GM21515 (cell line): ENCODE measurements at regions not wholly inside any gene's neighbourhood (a gene's known extent, or its start where the extent isn't known, plus 50 kb on each side); places are given as distances from the start of the nearest gene placed in this dataset.

ENCODE experiments used
- ATAC-seq: cut with Tn5 transposase; IDR thresholded peaks from one replicate; pipeline ENCODE4 v1.9.1; 2021; ENCODE audit not compliant: unreplicated experiment

DNA sequence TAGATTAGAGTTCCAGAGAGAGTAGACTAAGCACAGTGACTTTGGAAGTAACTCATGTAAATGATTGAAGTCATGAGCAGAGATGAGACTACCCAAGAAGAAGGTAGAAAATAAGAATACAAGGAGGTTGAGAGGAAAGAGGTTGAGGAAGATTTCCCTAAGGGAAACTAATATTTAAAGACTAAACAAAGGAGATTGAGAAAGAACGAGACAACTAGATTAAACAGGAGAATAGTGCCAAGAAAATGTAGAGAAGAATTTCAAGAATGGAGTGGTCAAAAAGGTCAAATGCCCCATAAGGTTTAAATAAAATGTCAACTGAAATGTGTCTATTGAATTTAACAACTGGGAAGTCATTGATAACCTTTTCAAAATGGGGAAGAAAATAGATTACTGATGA, 59.0 kb downstream of the RPS29 start:
- no peak for ATAC-seq

DNA sequence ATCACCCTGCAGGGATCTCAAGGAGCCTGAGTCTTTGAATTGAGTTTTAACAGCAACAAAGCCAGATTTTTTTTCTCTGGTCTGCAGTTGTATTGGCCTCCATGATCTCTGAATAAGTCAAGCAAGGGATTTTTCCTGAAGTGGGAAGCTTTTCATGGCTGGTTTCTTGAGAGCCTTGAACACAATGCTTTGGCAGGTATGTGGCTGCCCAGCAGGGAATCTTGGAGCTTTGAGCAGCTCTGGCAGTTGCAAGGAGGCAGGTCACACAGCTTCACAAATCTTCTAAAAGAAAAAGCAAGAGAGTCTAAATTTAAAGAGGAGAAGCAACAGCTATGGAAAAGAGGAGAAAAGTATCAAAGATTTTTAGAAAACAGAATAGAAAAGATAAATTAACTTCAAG, 60.1 kb downstream of the RPS29 start:
- no peak for ATAC-seq

DNA sequence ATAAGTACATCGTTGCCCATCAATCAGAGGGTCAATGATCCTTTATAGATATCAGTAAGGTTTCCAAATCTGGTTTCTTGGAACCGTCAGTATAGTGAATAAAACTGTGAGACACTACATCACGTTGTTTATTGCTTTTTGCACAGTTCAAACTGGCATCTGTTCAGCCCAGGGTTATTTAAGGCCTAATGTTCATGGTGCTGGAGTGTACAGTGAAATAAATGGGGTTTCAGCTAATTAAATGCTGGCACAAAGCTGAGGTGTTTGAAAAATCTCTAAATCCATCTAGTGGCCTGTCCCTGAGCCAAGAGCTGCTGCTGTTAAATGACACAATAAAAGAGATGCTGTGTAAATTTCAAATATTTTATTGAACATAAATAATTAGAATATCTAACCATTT, 69.9 kb downstream of the RPS29 start:
- no peak for ATAC-seq

DNA sequence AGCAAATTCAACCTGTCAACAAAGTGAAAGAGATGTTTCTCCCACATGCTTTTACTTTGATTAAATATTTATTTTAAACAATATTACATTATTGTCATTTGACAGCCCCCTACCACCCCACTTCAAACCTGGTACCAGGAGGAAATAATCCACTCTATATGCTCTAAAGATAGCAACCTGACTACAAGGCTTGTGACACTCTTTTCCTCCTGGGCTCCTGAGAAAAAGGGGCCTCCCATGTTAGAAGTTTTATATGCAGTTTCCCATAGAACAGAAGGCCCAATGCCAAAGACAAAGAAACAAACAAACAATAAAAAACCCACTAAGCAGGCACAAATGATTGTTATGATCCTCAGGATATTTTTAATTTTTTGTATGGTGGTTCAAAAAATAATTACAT, 73.6 kb downstream of the RPS29 start:
- no peak for ATAC-seq

DNA sequence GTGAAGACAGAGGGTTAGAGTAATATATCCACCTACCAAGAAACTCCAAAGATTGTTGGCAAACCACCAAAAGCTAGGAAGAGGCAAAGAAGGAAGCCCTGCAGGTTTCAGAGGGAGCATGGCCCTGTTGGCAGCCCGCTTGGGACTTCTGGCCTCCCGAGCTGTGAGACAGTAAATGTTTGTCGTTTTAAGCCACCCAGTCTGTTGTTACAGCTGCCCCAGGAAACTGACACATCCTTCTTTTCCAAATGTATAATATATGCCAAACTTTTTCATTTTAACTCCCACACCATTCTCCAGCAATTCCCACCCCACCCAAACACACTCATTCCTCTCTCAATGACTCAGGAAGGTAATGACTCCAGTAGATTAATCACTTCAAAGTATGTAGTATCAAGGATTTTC, 74.0 kb downstream of the RPS29 start:
- ATAC-seq = no peak

DNA sequence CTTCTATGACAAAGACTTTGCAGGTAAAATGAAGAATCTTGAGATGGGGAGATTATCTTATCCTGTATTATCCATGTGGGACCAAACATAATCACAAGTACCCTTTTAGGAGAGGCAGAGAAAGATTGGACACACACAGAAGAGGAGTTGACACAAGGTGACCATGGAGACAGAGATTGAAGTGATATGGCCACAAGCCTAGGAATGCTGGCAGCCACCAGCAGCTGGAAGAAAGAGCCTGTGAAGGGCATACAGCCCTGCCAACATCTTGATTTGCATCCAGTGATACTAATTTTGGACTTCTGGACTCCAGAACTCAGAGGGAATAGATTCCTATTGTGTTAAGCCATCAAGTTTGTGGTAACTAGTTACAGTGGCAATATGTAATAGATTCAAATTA, 78.1 kb downstream of the RPS29 start:
- no peak for ATAC-seq

DNA sequence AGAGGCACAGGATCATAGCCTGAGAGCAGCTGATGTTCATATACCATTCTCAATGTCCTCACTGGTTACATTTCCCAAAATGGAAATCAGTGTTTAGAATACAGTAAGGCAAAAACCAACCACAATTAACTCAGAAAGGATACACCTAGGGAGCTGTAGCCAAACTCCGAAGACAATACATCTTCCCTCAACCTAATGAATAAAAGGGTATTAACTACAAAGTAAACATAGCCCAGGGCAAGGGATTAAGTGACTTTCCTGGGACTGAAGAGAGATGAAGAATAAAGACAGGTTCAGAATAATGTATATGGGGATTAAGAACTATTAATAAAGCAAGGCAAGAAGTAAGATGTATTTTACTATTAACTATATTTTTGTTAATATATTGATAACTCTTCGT, 79.5 kb downstream of the RPS29 start:
- no peak for ATAC-seq

DNA sequence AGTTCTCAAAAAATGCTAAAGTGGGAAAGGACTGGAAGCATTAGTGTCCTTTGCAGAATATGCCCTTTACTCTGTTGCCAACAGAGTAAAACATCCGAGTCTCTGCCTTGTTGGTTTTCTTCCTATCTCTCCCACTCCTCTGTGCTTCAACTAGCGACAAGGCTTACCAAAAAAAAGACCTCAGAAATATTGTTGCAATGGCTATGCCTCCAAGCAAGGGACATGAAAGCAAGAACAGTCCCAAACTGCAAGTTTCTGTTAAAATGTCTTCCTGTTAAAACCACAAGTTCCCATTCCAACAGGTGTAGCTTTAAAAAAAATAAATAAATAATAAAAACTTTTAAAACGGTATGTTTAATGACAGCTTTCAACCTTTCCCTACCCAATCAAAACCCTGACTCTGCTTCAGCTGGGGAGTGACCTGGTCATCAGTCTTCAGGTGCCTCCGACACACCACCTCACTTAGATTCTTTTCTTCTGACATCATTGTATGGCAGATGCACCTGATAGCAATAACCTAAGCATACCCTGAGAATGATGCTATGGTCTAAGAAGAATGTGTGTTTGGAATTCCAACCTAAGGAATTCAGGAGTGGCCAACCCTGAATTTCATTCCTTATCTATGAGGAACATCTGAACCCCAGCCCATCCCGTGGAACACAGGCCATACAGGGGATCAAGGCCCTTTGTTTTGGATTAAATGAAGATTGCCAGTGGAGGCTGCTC, 81.0 kb downstream of the RPS29 start:
- no peak for ATAC-seq

DNA sequence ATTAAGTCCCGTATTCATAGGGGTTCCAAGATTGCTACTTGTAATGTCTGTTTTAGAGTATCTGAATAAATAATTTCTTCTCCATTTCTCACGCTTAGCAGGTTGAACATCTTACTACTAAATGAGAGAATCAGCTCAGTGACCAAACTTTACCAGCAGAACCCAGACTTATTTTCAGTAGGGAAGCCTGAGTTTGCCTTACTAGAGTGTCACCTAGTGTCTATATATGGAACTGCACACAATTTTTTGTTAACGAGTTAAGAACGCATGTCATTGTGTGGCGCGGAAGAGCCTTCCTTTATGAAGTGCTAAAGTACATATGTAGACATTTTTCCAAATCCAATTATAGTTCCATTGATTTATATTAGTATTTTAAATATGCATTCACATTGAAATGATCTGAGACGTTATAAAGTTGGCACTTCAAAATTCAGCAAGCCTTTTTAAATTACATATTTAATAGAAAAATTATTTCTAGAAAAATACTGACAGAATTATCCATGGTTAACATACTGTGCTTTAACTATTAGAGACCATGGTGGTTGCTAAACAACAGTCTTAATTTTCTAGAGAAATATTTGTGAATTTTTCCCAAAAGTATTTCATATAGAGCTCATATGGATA, 88.3 kb downstream of the RPS29 start:
- peak; percentile 78 for ATAC-seq

DNA sequence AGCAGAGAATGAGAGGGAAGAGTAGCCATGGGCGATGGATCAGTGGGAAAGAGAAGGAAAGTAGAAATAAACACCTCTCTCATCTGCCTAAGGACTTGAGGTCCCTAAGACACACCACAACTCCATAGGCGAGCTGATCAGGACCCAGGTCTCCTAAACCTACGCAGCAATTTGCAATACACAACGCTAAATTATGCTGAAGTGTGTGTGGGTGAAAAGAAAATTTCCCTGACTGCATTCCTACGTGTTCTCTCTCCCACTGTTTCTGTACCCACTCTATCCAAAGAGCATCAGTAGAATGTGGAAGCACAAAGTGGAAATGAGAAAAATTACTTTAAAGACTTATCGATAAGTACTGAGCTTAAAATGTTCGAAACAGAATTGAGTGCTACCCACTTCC, 88.9 kb downstream of the RPS29 start:
- ATAC-seq = no peak

DNA sequence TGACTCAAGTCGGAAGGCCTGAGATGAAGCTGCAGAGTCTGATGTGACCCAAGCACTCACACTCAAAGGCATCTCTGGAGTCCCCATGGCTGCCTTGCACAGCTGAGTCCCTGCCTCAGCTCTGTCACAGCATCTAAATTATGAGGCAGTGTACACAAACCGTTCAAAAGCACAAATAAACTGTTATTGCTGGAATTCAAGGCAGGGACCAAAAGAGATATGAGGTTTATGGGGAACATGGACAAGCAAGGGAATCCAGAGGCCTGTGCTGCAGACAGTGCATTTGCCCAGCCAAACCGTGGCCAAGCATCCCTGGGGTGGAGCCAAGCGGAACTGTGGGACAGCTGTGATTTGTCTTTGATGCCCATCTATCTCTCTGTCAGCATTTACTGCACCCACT, 91.3 kb downstream of the RPS29 start:
- no peak for ATAC-seq

DNA sequence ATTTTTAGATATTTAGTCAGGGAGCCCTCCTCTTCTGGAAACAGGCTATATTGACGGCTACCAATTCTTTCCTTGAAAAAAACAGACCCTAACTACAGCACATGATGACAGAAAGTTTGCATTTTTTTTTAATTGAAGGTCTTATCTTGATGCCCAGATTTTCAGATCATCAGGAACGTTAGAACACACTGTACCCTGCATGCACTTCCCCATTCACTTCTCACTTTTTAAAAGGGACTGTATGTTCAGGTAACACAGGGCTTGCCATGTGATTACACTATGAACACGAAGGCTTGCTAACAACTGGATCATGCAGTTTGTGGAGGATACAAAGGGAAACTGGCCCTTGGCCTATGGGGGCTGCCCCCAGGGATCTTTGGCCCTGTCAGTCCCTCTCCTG, 92.6 kb downstream of the RPS29 start:
- no peak for ATAC-seq

DNA sequence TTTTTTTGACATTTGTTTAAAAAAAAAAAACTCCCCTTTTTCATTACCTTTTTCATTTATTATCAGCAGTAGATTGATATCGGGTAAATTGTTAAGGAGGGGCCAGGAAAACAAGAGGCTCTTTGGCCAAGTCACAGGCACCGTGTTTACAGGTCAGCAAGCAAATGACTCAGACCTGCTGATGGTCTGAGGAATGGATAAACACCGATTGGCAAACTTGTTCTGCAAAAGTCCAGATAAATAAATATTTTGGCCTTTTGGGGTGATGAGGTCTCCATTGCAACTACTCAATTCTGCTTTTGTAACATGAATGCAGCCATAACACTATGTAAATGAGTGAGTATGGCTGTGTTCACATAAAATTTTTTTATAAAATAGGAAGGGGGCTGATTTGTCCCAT, 94.0 kb downstream of the RPS29 start:
- no peak for ATAC-seq

DNA sequence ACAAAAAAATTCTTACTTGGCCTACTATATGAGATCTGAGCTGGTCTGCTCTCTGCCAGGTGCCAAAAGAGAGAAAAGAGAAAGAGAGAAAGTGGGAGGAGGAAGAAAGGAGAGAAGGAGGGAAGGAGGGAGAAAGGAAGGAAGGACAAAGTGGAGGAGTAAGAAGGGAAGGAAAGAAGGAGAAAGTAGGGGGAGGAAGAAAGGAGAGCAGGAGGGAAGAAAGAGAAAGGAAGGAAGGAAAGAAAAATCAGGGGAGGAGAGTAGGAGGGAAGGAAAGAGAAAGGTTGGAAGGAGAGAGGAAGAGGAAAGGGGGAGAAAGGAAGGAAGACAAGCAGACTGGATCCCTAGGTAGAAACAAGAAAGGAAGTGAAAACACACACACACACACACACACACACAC, 96.8 kb downstream of the RPS29 start:
- no peak for ATAC-seq

DNA sequence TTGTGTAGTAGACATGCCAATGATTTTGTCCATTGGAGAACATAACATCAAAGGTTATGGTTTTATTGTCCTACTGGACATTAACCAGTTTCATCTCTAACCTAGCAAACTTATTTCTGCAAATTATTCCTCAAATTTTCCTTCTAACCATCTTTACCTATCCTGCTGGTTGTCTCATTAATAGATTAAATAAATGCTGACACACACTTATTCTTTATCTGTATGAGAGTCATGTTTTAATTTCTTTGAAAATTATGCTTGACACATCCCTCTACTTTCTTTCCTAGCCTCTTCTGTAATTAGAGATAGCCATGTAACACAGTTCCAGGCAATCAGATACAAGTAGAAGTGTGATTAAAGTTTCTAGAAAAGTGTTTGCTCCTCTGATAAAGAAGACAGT, 98.9 kb downstream of the RPS29 start:
- ATAC-seq = no peak

DNA sequence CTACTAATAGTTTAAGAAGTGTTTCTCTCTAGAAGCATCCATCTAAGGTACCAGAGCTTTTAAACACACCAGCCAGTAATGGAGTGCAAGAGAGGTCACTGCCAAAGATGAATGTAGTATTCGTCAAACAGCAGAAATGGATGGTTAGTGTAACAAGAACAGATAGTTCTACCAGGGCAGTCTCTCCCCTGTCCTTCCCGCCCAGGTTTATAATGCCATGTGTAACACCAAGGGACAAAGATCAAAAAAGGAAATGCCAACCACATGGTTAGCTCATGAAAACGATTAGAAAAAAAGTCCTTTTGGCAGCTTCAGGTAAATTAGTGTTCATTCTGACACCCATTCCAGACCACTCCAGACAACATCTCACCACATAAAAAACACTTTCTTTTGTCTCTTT, 100.9 kb downstream of the RPS29 start:
- ATAC-seq = no peak

DNA sequence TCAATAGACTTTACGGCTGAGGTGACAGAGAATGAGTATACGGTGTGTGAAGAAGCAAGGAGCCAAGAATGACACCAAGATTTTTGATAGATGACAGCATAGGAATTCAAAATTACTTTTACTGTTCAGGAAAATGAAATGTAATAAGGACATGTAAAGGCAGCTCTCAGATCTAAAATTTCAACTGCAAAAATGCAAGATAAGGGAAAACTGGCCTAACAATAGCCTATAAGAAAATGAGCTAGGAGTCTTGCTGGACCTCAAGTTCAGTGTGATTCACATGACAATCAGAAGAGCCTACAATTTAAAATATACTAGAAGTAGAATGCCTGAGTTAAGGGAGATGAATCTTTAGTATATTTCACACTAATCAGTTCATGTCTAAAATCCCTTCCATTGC, 102.0 kb downstream of the RPS29 start:
- ATAC-seq = no peak

DNA sequence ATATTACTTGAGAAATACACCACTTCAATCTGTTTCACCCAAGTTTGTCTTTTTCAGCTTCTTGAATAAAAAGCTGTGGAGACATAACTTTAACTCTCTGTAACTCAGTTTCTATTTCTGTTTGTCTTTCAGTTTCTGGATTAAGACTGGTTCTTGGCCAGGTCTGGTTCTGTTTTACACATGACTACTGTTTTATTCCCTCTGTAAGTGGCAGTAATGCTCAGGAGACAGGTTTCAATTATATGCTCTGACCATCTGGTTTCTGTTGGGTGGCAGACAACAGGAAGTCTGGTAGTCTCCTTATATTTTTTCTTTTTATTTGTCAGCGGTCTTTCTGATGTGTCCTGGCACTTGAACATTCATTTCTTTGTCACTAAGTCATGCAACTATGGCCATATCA, 102.9 kb downstream of the RPS29 start:
- ATAC-seq = peak; percentile 62

DNA sequence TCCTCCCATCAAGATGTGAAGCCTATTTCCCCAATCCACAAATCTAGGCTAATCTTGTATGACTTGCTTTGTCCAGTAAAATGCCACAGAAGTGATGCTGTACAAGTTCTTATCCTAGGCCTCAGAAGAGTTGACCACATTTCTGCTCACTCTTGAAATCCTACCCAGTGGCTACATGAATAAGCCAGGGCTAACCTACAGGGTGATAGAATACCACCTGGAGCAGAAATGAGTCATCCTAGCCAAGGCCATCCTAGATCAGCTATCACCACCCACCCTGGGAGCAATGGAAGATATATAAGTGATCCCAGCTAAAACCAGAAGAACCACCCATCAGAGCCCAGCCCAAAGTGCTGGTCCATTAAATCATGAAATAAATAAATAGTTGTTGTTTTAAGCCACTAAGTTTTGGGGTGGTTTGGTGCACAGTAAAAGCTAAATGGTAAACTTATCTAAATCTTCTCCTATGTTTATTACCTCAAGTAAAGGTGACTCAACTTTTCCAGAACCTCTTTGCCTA, 105.1 kb downstream of the RPS29 start:
- no peak for ATAC-seq

DNA sequence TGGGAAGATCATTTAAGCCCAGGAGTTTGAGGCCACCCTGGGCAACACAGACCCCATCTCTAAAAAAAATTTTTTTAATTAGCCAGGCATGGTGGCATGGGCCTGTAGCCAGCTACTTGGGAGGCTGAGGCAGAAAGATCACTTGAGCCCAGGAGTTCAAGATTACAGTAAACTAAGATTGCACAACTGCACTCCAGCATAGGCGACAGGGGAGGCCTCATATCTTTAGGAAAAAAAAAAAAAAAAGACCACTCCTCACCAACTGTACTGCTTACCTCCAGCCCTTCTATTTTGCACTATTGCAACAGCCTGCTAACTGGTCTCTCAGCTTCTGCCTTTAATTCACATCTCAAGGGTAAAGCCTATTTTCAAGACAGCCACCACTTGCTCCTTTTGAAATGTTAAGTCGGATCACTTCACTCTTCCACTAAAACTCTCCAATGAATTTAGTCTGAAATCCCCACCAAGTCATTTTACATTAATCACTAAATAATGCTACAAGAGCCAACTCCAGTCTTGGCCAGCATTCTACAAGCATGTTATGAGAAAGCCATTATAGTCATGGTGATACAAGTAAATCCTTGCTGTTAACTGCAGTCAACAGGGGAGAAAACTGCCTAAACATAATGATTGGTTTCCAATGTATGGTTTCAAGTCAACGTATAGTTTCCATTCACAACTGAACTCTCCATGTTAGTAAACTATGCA, 106.0 kb downstream of the RPS29 start:
- ATAC-seq = no peak

DNA sequence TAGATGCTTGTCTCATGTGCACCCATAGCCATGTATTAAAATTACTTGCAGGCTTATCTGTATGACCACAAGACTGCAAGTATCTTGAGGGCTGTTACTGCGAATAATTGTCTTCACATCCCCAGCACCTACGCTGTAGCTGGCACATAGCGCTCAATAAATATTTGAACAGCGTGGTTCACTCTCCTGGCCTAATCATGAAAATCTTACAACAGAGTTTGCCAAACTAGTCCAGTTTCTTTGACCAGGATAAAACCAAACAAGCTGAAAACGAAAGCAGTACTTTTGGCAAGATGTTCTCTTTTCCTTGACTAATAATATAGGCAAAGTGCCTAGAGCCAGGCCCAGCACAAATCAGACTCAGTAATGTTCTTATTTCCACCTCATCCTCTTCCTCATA, 106.7 kb downstream of the RPS29 start:
- ATAC-seq = no peak

DNA sequence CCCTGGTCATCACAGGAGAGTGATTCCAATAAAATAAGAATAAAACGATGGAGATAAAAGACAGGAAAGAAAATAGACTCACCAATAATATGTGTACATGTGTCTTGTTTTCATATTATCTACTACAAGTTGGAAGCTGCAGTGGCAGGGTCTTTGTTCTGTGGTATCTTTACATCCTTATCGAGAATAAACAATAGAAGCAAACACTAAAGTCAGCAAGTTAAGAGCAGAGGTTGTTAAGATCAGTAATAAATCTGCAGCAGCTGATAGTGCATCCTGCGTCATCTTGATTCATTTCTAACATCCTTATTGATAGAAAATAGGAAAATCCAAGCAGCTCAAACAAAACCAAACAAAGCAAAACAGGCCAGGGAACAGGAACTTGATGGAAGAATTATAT, 107.4 kb downstream of the RPS29 start:
- ATAC-seq = no peak
